ENCODE measurements at regions not wholly inside any gene's neighbourhood (a gene's known extent, or its start where the extent isn't known, plus 50 kb on each side); places are given as distances from the start of the nearest gene placed in this dataset.

GRCh38 chr14:86613126-86613525, 1083.2 kb downstream of the FLRT2 start:
- no peaks in the 10 kb centered on the region for H3K36me3 Mint-ChIP-seq (ENCODE audit: low read depth, unreplicated experiment)
- no peaks in the 10 kb centered on the region for H3K4me1 Mint-ChIP-seq (ENCODE audit: unreplicated experiment)

GRCh38 chr14:86604561-86604960, 1074.6 kb downstream of the FLRT2 start:
- Mint-ChIP-seq H3K36me3 (ENCODE audit: low read depth, unreplicated experiment) (no peaks in the 10 kb centered on the region), H3K27me3 (ENCODE audit: unreplicated experiment) (no peaks in the 10 kb centered on the region), H3K27ac (ENCODE audit: unreplicated experiment) (no peak overlapping the region), H3K4me1 (ENCODE audit: unreplicated experiment) (no peaks in the 10 kb centered on the region), H3K9me3 (ENCODE audit: unreplicated experiment) (no peaks in the 10 kb centered on the region), H3K4me3 (ENCODE audit: unreplicated experiment) (no peak overlapping the region)
- TF ChIP-seq CTCF (IDR thresholded peaks at IDR 0.05; ENCODE audit: unreplicated experiment) = no peak
- DNase-seq (ENCODE audit: low spot score) = no peak

More at GRCh38 chr14:86613126-86613525, 1083.2 kb downstream of the FLRT2 start:
- H3K27me3 Mint-ChIP-seq (ENCODE audit: unreplicated experiment) = no peaks in the 10 kb centered on the region
- H3K27ac Mint-ChIP-seq (ENCODE audit: unreplicated experiment) = no peak overlapping the region
- H3K4me3 Mint-ChIP-seq (ENCODE audit: unreplicated experiment) = no peak overlapping the region
- TF ChIP-seq CTCF (IDR thresholded peaks at IDR 0.05; ENCODE audit: unreplicated experiment) = no peak
- DNase-seq (ENCODE audit: low spot score) = no peak
- no peaks in the 10 kb centered on the region for H3K9me3 Mint-ChIP-seq (ENCODE audit: unreplicated experiment)

GRCh38 chr14:86602263-86602662, 1072.3 kb downstream of the FLRT2 start:
- H3K27ac Mint-ChIP-seq (ENCODE audit: unreplicated experiment) = no peak overlapping the region
- H3K9me3 Mint-ChIP-seq (ENCODE audit: unreplicated experiment) = no peaks in the 10 kb centered on the region
- no peaks in the 10 kb centered on the region for H3K4me1 Mint-ChIP-seq (ENCODE audit: unreplicated experiment)
- H3K4me3 Mint-ChIP-seq (ENCODE audit: unreplicated experiment) = no peak overlapping the region
- DNase-seq (ENCODE audit: low spot score) = no peak
- no peaks in the 10 kb centered on the region for H3K27me3 Mint-ChIP-seq (ENCODE audit: unreplicated experiment)
- TF ChIP-seq CTCF (IDR thresholded peaks at IDR 0.05; ENCODE audit: unreplicated experiment) = no peak
- no peaks in the 10 kb centered on the region for H3K36me3 Mint-ChIP-seq (ENCODE audit: low read depth, unreplicated experiment)

- H3K4me1 Mint-ChIP-seq (ENCODE audit: unreplicated experiment) = no peaks in the 10 kb centered on the region
- H3K9me3 Mint-ChIP-seq (ENCODE audit: unreplicated experiment) = no peaks in the 10 kb centered on the region
- no peak for TF ChIP-seq CTCF (IDR thresholded peaks at IDR 0.05; ENCODE audit: unreplicated experiment)
- no peak for DNase-seq (ENCODE audit: low spot score)
- H3K4me3 Mint-ChIP-seq (ENCODE audit: unreplicated experiment) = no peak overlapping the region
- no peak overlapping the region for H3K27ac Mint-ChIP-seq (ENCODE audit: unreplicated experiment)
- no peaks in the 10 kb centered on the region for H3K27me3 Mint-ChIP-seq (ENCODE audit: unreplicated experiment)
- no peaks in the 10 kb centered on the region for H3K36me3 Mint-ChIP-seq (ENCODE audit: low read depth, unreplicated experiment)
Observed at GRCh38 chr14:86601813-86602212, 1071.9 kb downstream of the FLRT2 start.

- Mint-ChIP-seq H3K27me3 (ENCODE audit: unreplicated experiment) (no peaks in the 10 kb centered on the region), H3K4me1 (ENCODE audit: unreplicated experiment) (no peaks in the 10 kb centered on the region), H3K36me3 (ENCODE audit: low read depth, unreplicated experiment) (no peaks in the 10 kb centered on the region), H3K27ac (ENCODE audit: unreplicated experiment) (no peak overlapping the region), H3K4me3 (ENCODE audit: unreplicated experiment) (no peak overlapping the region), H3K9me3 (ENCODE audit: unreplicated experiment) (no peaks in the 10 kb centered on the region)
- DNase-seq (ENCODE audit: low spot score) = no peak
- TF ChIP-seq CTCF (IDR thresholded peaks at IDR 0.05; ENCODE audit: unreplicated experiment) = no peak
Observed at GRCh38 chr14:86597279-86597678, 1067.3 kb downstream of the FLRT2 start.
